ENCODE measurements at regions not wholly inside any gene's neighbourhood (a gene's known extent, or its start where the extent isn't known, plus 50 kb on each side); places are given as distances from the start of the nearest gene placed in this dataset.

- no peak for TF ChIP-seq POLR2AphosphoS5 (IDR thresholded peaks at IDR 0.05; ENCODE audit: borderline replicate concordance, low read depth, low read length)
- no peak for TF ChIP-seq EZH2 (IDR thresholded peaks at IDR 0.05)
- no peak for TF ChIP-seq FOXP2 (optimal IDR thresholded peaks at IDR 0.05; ENCODE audit: control extremely low read depth, extremely low read length, insufficient read depth)
Observed at GRCh38 chr6:167703347-167703746, 123.4 kb upstream of the AFDN start.
